Keratinocyte (primary cell): ENCODE measurements at regions not wholly inside any gene's neighbourhood (a gene's known extent, or its start where the extent isn't known, plus 50 kb on each side); places are given as distances from the start of the nearest gene placed in this dataset.

Experiments used
- CTCF ChIP-seq, 3 experiments: IDR thresholded peaks in 1 of 3; conservative IDR thresholded peaks in 1 of 3; optimal IDR thresholded peaks in 1 of 3; 2 replicates in 2 of 3; 3 replicates in 1 of 3; pipeline versions ENCODE3 to v1.5.1; 2011; ENCODE audit warnings: low read length in 3 of 3, mild to moderate bottlenecking in 3 of 3, moderate library complexity in 2 of 3, control low read depth in 1 of 3, inconsistent platforms in 1 of 3; ENCODE audit not compliant: insufficient read depth in 2 of 3; ENCODE audit errors: extremely low read depth in 1 of 3
- EZH2 ChIP-seq: IDR thresholded peaks from one replicate; pipeline ENCODE4 v1.6.1; 2012; ENCODE audit warnings: inconsistent platforms, mild to moderate bottlenecking, low read length, moderate library complexity

GRCh38 chr4:182015014-182015413 lies 228.2 kb upstream of the TENM3 start:
- TF ChIP-seq CTCF (optimal IDR thresholded peaks at IDR 0.05 in 1 of 3, IDR thresholded peaks at IDR 0.05 in 1 of 3, conservative IDR thresholded peaks at IDR 0.05 in 1 of 3; ENCODE audit: extremely low read depth in 1 of 3, insufficient read depth in 2 of 3, low read length in 3 of 3) (no peak), EZH2 (no peak)
